ENCODE measurements at regions not wholly inside any gene's neighbourhood (a gene's known extent, or its start where the extent isn't known, plus 50 kb on each side); places are given as distances from the start of the nearest gene placed in this dataset.

GRCh38 chr2:76310894-76311633 lies 600.3 kb upstream of the GCFC2 start:
- H3K4me3 Mint-ChIP-seq (ENCODE audit: unreplicated experiment): no peak overlapping the region
- no peaks in the 10 kb centered on the region for H3K36me3 Mint-ChIP-seq (ENCODE audit: unreplicated experiment)
- no peak for DNase-seq
- H3K4me1 Mint-ChIP-seq (ENCODE audit: low read depth, unreplicated experiment): no peaks in the 10 kb centered on the region
- no peaks in the 10 kb centered on the region for H3K9me3 Mint-ChIP-seq (ENCODE audit: unreplicated experiment)
- TF ChIP-seq, protein P1, sequence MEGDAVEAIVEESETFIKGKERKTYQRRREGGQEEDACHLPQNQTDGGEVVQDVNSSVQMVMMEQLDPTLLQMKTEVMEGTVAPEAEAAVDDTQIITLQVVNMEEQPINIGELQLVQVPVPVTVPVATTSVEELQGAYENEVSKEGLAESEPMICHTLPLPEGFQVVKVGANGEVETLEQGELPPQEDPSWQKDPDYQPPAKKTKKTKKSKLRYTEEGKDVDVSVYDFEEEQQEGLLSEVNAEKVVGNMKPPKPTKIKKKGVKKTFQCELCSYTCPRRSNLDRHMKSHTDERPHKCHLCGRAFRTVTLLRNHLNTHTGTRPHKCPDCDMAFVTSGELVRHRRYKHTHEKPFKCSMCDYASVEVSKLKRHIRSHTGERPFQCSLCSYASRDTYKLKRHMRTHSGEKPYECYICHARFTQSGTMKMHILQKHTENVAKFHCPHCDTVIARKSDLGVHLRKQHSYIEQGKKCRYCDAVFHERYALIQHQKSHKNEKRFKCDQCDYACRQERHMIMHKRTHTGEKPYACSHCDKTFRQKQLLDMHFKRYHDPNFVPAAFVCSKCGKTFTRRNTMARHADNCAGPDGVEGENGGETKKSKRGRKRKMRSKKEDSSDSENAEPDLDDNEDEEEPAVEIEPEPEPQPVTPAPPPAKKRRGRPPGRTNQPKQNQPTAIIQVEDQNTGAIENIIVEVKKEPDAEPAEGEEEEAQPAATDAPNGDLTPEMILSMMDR (IDR thresholded peaks at IDR 0.05; ENCODE audit: partially characterized antibody, unreplicated experiment): no peak
- H3K27ac Mint-ChIP-seq (ENCODE audit: unreplicated experiment): no peak overlapping the region
- H3K27me3 Mint-ChIP-seq (ENCODE audit: unreplicated experiment): no peaks in the 10 kb centered on the region

DNA sequence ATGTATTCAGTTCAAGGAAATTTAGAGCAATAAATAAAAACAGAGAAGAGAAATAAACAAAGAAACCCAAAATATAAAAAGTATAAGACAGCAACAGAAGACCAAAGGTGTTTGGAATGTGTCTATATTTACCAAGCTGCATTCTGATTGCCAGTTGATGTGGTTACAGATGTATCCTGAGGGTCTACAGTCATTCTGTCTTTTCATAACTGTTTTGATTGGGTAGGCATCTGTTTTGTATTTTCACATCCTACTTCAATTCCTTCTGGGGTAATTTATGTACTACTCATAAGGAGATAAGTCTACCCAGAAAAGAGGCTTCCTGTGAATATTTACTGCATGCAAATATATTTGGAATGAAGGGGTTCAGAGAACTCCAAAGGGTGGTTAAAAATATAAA lies 596.8 kb upstream of the GCFC2 start:
- no peak overlapping the region for H3K4me3 Mint-ChIP-seq (ENCODE audit: unreplicated experiment)
- H3K27ac Mint-ChIP-seq (ENCODE audit: unreplicated experiment): no peak overlapping the region
- H3K4me1 Mint-ChIP-seq (ENCODE audit: low read depth, unreplicated experiment): no peaks in the 10 kb centered on the region
- H3K9me3 Mint-ChIP-seq (ENCODE audit: unreplicated experiment): no peaks in the 10 kb centered on the region
- H3K36me3 Mint-ChIP-seq (ENCODE audit: unreplicated experiment): no peaks in the 10 kb centered on the region
- no peak for DNase-seq
- no peaks in the 10 kb centered on the region for H3K27me3 Mint-ChIP-seq (ENCODE audit: unreplicated experiment)
- TF ChIP-seq, protein P1 (IDR thresholded peaks at IDR 0.05; ENCODE audit: partially characterized antibody, unreplicated experiment): no peak

DNA sequence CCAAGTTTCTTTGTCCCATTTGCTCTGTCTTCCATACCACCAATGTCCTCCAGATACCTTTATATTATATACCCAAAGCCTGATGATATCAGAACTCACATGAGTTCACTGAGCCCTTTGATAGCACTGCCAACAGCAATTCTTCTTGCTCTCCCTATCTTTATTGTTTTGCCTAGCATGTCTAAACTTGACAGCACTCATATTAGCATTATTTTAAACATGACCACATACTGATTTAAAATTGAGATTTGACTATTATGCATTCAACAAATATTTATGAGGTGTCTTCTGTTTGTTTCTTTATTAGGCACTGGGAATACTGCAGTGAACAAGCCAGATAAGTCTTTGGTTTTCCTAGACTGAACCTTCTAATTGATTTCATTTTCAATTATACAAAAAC lies 587.3 kb upstream of the GCFC2 start:
- H3K9me3 Mint-ChIP-seq (ENCODE audit: unreplicated experiment): no peaks in the 10 kb centered on the region
- no peaks in the 10 kb centered on the region for H3K27me3 Mint-ChIP-seq (ENCODE audit: unreplicated experiment)
- DNase-seq: no peak
- TF ChIP-seq, protein P1 (IDR thresholded peaks at IDR 0.05; ENCODE audit: partially characterized antibody, unreplicated experiment): no peak
- no peak overlapping the region for H3K4me3 Mint-ChIP-seq (ENCODE audit: unreplicated experiment)
- no peaks in the 10 kb centered on the region for H3K36me3 Mint-ChIP-seq (ENCODE audit: unreplicated experiment)
- no peaks in the 10 kb centered on the region for H3K4me1 Mint-ChIP-seq (ENCODE audit: low read depth, unreplicated experiment)
- H3K27ac Mint-ChIP-seq (ENCODE audit: unreplicated experiment): no peak overlapping the region

- no peak for DNase-seq
- Mint-ChIP-seq H3K4me1 (ENCODE audit: low read depth, unreplicated experiment) (no peaks in the 10 kb centered on the region), H3K36me3 (ENCODE audit: unreplicated experiment) (no peaks in the 10 kb centered on the region), H3K4me3 (ENCODE audit: unreplicated experiment) (no peak overlapping the region), H3K9me3 (ENCODE audit: unreplicated experiment) (no peaks in the 10 kb centered on the region), H3K27ac (ENCODE audit: unreplicated experiment) (no peak overlapping the region), H3K27me3 (ENCODE audit: unreplicated experiment) (no peaks in the 10 kb centered on the region)
- TF ChIP-seq, protein P1 (IDR thresholded peaks at IDR 0.05; ENCODE audit: partially characterized antibody, unreplicated experiment): no peak
Observed at GRCh38 chr2:76296438-76296837, 585.7 kb upstream of the GCFC2 start.

DNA sequence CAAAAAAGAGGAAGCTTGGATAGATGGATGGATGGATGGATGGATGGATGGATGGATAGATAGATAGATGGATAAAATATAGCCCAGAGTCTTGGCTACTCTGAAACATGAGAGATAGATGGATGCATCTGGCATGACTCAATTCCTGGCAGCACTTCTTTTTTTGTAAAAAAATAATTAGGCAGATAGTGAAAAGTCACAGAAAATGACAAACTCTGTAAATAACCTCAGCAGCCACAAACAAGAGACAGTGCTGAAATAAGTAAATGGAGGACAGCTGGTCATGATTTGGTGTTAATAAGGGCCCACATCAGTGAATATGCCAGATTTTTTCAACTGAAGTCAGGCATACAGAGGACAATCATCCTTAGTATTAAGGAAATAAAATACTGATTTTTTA lies 585.0 kb upstream of the GCFC2 start:
- no peak overlapping the region for H3K4me3 Mint-ChIP-seq (ENCODE audit: unreplicated experiment)
- DNase-seq: no peak
- H3K27me3 Mint-ChIP-seq (ENCODE audit: unreplicated experiment): no peaks in the 10 kb centered on the region
- no peaks in the 10 kb centered on the region for H3K36me3 Mint-ChIP-seq (ENCODE audit: unreplicated experiment)
- H3K9me3 Mint-ChIP-seq (ENCODE audit: unreplicated experiment): no peaks in the 10 kb centered on the region
- TF ChIP-seq, protein P1 (IDR thresholded peaks at IDR 0.05; ENCODE audit: partially characterized antibody, unreplicated experiment): no peak
- no peak overlapping the region for H3K27ac Mint-ChIP-seq (ENCODE audit: unreplicated experiment)
- H3K4me1 Mint-ChIP-seq (ENCODE audit: low read depth, unreplicated experiment): no peaks in the 10 kb centered on the region
